ENCODE measurements at regions not wholly inside any gene's neighbourhood (a gene's known extent, or its start where the extent isn't known, plus 50 kb on each side); places are given as distances from the start of the nearest gene placed in this dataset.

DNA sequence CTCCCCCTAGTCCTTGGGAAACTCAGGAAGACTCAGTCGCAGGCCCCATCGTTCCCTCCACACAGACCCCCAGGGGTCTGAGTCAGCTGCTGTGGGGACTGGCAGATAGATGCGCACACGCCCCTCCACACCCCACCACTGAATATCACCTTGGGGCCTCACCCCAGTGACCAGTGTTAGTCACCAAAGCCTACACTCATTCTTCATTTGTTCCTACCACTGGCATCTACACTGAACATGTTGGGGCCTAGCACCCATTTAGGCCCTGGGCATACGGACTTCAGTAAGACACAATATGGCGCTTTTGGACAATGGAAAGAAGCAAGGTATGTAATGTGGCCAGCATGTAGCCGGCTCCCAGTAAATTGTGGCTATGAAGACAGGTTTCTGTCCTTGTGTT lies 154.1 kb upstream of the PJA1 start:
- Histone ChIP-seq H2AFZ (no peak overlapping the region), H3K4me3 (ENCODE audit: low read depth, low read length) (no peak overlapping the region)
- TF ChIP-seq, protein P1, sequence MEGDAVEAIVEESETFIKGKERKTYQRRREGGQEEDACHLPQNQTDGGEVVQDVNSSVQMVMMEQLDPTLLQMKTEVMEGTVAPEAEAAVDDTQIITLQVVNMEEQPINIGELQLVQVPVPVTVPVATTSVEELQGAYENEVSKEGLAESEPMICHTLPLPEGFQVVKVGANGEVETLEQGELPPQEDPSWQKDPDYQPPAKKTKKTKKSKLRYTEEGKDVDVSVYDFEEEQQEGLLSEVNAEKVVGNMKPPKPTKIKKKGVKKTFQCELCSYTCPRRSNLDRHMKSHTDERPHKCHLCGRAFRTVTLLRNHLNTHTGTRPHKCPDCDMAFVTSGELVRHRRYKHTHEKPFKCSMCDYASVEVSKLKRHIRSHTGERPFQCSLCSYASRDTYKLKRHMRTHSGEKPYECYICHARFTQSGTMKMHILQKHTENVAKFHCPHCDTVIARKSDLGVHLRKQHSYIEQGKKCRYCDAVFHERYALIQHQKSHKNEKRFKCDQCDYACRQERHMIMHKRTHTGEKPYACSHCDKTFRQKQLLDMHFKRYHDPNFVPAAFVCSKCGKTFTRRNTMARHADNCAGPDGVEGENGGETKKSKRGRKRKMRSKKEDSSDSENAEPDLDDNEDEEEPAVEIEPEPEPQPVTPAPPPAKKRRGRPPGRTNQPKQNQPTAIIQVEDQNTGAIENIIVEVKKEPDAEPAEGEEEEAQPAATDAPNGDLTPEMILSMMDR (IDR thresholded peaks at IDR 0.05): no peak

DNA sequence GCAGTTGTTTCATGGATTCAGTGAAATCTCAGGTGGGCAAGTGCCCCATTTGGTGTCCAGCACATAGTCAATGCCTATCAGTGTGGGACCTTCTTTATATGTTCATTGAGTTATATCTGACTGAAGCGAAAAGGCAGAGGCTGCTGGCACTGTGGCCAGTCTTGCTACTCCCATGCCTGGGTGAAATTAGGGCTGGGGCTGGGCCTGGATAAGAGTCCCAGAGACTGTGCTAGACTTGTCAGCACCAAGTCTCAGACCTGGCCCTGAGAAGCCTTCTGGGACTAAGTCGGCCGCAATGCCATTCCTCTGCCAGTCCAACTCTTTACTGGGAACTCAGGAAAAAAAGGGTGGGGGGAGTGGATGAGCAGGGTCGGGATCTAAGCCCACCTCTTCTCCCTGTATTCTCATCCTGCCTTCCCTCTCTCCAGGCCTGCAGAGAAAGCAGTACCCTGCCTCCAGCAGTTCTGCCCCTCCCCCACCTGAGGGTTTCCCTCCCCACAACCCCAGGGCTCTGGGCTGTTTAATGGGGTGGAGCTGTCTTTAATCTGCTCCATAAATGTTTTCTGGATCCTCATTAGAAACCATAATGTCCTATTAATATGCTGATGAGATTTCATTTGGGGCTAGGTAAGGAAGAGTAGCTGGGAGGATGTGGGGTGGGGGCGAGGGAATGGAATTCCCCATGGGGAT lies 153.5 kb upstream of the PJA1 start:
- H3K4me3 ChIP-seq (ENCODE audit: low read depth, low read length): no peak overlapping the region
- no peak overlapping the region for H3K9ac ChIP-seq
- no peaks in the 10 kb centered on the region for H3K79me2 ChIP-seq
- H3K27me3 ChIP-seq (ENCODE audit: control insufficient read depth, insufficient read depth, low read length): no peaks in the 10 kb centered on the region
- no peak overlapping the region for H3K4me2 ChIP-seq (ENCODE audit: low read length)
- H3K27ac ChIP-seq: no peak overlapping the region
- H3K4me1 ChIP-seq: no peaks in the 10 kb centered on the region
- no peaks in the 10 kb centered on the region for H3K9me3 ChIP-seq (ENCODE audit: control insufficient read depth, low read length)
- no peaks in the 10 kb centered on the region for H3K36me3 ChIP-seq (ENCODE audit: control insufficient read depth, insufficient read depth, low read length)
- H2AFZ ChIP-seq: no peak overlapping the region
- TF ChIP-seq, protein P1 (IDR thresholded peaks at IDR 0.05): no peak

More for the DNA sequence above, 154.1 kb upstream of the PJA1 start:
- Histone ChIP-seq H3K36me3 (ENCODE audit: control insufficient read depth, insufficient read depth, low read length) (no peaks in the 10 kb centered on the region), H3K27me3 (ENCODE audit: control insufficient read depth, insufficient read depth, low read length) (no peaks in the 10 kb centered on the region), H3K79me2 (no peaks in the 10 kb centered on the region), H3K9ac (no peak overlapping the region), H3K4me1 (no peaks in the 10 kb centered on the region), H3K9me3 (ENCODE audit: control insufficient read depth, low read length) (no peaks in the 10 kb centered on the region), H3K27ac (no peak overlapping the region), H3K4me2 (ENCODE audit: low read length) (no peak overlapping the region)

DNA sequence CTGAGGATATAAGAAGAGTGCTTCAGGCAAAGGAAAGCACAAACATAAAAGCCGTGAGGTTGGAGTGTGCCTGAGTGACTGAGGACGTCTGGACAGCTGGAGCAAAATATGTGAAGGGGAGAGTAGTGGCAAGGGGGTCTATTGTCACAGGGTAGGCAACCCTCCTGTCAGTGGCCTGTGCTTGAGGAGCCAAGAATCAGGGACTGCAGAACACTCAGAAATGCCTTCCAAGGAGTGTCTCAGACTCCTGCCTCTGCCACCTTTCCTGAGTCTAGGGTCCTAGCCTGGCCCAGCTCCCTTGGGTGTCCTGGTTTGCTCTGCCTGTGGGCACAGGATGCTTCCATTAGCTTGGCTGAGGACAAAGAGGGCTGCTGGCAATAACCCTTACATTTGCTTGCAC lies 152.5 kb upstream of the PJA1 start:
- Histone ChIP-seq H3K36me3 (ENCODE audit: control insufficient read depth, insufficient read depth, low read length) (no peaks in the 10 kb centered on the region), H3K79me2 (no peaks in the 10 kb centered on the region), H3K27me3 (ENCODE audit: control insufficient read depth, insufficient read depth, low read length) (no peaks in the 10 kb centered on the region), H3K27ac (no peak overlapping the region), H3K9me3 (ENCODE audit: control insufficient read depth, low read length) (no peaks in the 10 kb centered on the region), H3K4me2 (ENCODE audit: low read length) (no peak overlapping the region), H3K4me1 (no peaks in the 10 kb centered on the region), H3K4me3 (ENCODE audit: low read depth, low read length) (no peak overlapping the region), H3K9ac (no peak overlapping the region), H2AFZ (no peak overlapping the region)
- TF ChIP-seq, protein P1 (IDR thresholded peaks at IDR 0.05): no peak

DNA sequence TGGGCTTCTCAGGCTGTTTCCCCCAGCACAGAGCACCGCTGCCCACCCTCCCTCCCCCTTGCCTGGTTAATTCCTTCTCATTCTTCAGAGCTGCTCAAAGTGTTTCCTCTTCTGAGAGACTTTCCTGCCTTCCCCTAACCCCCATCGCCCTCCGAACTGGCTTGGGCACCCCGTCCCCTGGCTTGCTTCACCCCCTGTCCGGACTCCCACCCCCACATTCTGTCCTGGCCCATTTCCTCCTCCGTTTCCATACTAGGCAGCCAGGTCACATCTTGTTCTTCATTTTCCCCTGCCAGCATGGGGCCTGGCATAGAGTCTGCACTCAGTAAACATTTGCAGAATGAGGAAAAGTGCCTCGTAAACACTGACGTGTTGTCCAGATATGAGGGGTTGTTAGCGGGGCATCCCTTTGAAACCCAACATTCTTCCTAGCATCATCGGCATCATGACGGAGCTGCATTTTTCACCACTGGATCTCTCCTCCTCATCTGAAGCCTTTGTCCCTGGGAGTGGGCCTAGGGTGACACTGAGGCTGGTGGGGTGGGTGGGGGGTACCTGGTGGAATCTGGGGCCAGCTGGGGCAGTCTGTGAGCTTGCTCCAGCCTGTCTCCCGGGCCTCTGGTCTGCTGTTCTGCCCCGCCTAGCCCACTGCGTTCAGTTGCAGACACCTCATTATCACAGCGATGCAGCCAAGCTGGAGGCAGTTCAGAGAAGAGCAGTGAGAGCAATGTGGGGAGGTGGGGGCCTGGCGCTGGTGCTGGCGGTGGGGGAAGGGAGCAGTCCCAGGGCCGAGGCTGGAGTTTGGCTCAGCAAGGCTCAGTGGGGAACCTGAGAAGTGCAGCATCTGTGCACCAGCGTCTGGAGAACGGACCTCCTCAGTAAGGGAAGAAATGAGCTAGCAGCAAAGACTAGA lies 149.4 kb upstream of the PJA1 start:
- Histone ChIP-seq H2AFZ (no peak overlapping the region), H3K9me3 (ENCODE audit: control insufficient read depth, low read length) (no peaks in the 10 kb centered on the region), H3K4me3 (ENCODE audit: low read depth, low read length) (no peak overlapping the region), H3K4me2 (ENCODE audit: low read length) (no peak overlapping the region), H3K27ac (no peak overlapping the region), H3K9ac (no peak overlapping the region), H3K36me3 (ENCODE audit: control insufficient read depth, insufficient read depth, low read length) (no peaks in the 10 kb centered on the region), H3K27me3 (ENCODE audit: control insufficient read depth, insufficient read depth, low read length) (no peaks in the 10 kb centered on the region), H3K4me1 (peaks cover 3% of the 10 kb centered on the region), H3K79me2 (no peaks in the 10 kb centered on the region)
- TF ChIP-seq, protein P1 (IDR thresholded peaks at IDR 0.05): no peak

All from parathyroid adenoma (tissue), 2 donors.